OCI-LY3 (cell line): ENCODE measurements at regions not wholly inside any gene's neighbourhood (a gene's known extent, or its start where the extent isn't known, plus 50 kb on each side); places are given as distances from the start of the nearest gene placed in this dataset.
"Not testable (repeated sequence)": the region's sequence is repeated elsewhere in the genome, so short reads cannot be mapped to it uniquely, and the experiment has no call there.

Experiments
- H2AFZ ChIP-seq: fragments of 200-600, 300-600 bp; shearing (Covaris generic); 2 replicates; pipeline ENCODE4 v1.6.0; 2014; ENCODE audit warnings: antibody characterized with exemption, low read depth, low read length
- H3K27ac ChIP-seq: fragments of 200-600, 300-600 bp; sonication (generic); 2 replicates; pipeline ENCODE4 v1.5.1; 2014; ENCODE audit warnings: mild to moderate bottlenecking, low read length, moderate library complexity, mixed read lengths
- H3K27me3 ChIP-seq: fragments of 200-600, 300-600 bp; sonication (generic); 2 replicates; pipeline ENCODE4 v1.6.1; 2014; ENCODE audit warnings: low read depth, low read length, mixed read lengths
- H3K36me3 ChIP-seq: fragments of 200-600, 300-600 bp; sonication (generic); replicated peaks from 2 replicates; pipeline ENCODE3; 2014; ENCODE audit warnings: low read depth, low read length, mixed read lengths
- H3K4me1 ChIP-seq: fragments of 300-600, 200-600 bp; sonication (generic); 2 replicates; pipeline ENCODE4 v1.6.1; 2014; ENCODE audit warnings: low read length, mixed read lengths
- H3K4me2 ChIP-seq: fragments of 200-600, 300-600 bp; sonication (generic); 2 replicates; pipeline ENCODE4 v1.6.1; 2014; ENCODE audit warnings: low read length, mixed read lengths
- H3K4me3 ChIP-seq: fragments of 300-600, 200-600 bp; sonication (generic); 2 replicates; pipeline ENCODE4 v1.5.1; 2014; ENCODE audit warnings: antibody characterized with exemption, mild to moderate bottlenecking, low read length, moderate library complexity
- H3K79me2 ChIP-seq: fragments of 300-600, 200-600 bp; shearing (Covaris generic); 2 replicates; pipeline ENCODE4 v1.6.1; 2014; ENCODE audit warnings: mild to moderate bottlenecking, low read length, mixed read lengths
- H3K9ac ChIP-seq: fragments of 300-600, 200-600 bp; shearing (Covaris generic); 2 replicates; pipeline ENCODE4 v1.6.0; 2014; ENCODE audit warnings: mild to moderate bottlenecking, low read length, moderate library complexity
- H3K9me3 ChIP-seq: fragments of 200-600, 300-600 bp; shearing (Covaris generic); 2 replicates; pipeline ENCODE4 v1.6.1; 2014; ENCODE audit warnings: low read length, mixed read lengths; ENCODE audit not compliant: insufficient read depth
- H4K20me1 ChIP-seq: fragments of 200-600, 300-600 bp; sonication (generic); 2 replicates; pipeline ENCODE4 v1.6.1; 2016; ENCODE audit warnings: low read length, mixed read lengths; ENCODE audit not compliant: insufficient read depth
- CTCF ChIP-seq: fragments of 200-600, 300-600 bp; sonication (generic); IDR thresholded peaks from 2 replicates; pipeline ENCODE4 v1.5.1; 2014; ENCODE audit warnings: antibody characterized with exemption, low read length, low read depth
- EZH2phosphoT487 ChIP-seq: fragments of 200-600 bp; shearing (Covaris generic); IDR thresholded peaks from 2 replicates; pipeline ENCODE4 v1.6.1; 2018; ENCODE audit warnings: antibody characterized with exemption, mixed run types, low read depth

- H3K36me3 ChIP-seq, result no peaks in the 10 kb centered on the region
- TF ChIP-seq CTCF (no peak), EZH2phosphoT487 (no peak)
- no peaks in the 10 kb centered on the region for H3K9me3 ChIP-seq
- H3K9ac ChIP-seq, result no peak overlapping the region
- no peak overlapping the region for H3K4me2 ChIP-seq
- no peaks in the 10 kb centered on the region for H3K79me2 ChIP-seq
- no peaks in the 10 kb centered on the region for H4K20me1 ChIP-seq
- H2AFZ ChIP-seq, result no peak overlapping the region
- H3K27ac ChIP-seq, result no peak overlapping the region
- H3K4me1 ChIP-seq, result peaks cover 33% of the 10 kb centered on the region
- peaks cover 5% of the 10 kb centered on the region; the same call in 1 of the 2 replicates for H3K27me3 ChIP-seq
- H3K4me3 ChIP-seq, result no peak overlapping the region
Measured at GRCh38 chr1:37372711-37373110, 101.7 kb upstream of the ZC3H12A start.

- Histone ChIP-seq H2AFZ (no peak overlapping the region), H4K20me1 (no peaks in the 10 kb centered on the region), H3K27ac (no peak overlapping the region), H3K4me2 (no peak overlapping the region), H3K36me3 (no peaks in the 10 kb centered on the region), H3K79me2 (no peaks in the 10 kb centered on the region), H3K9ac (no peak overlapping the region), H3K27me3 (peaks cover 5% of the 10 kb centered on the region; the same call in 1 of the 2 replicates), H3K4me3 (no peak overlapping the region), H3K9me3 (no peaks in the 10 kb centered on the region), H3K4me1 (peaks cover 26% of the 10 kb centered on the region)
- TF ChIP-seq EZH2phosphoT487 (no peak), CTCF (no peak)
Measured at GRCh38 chr1:37373413-37373812, 101.0 kb upstream of the ZC3H12A start.

GRCh38 chr1:37380546-37380945 is 93.8 kb upstream of the ZC3H12A start:
- not testable (repeated sequence) for H3K4me2 ChIP-seq, H4K20me1 ChIP-seq, H3K27ac ChIP-seq, H3K36me3 ChIP-seq, H3K9me3 ChIP-seq, H3K9ac ChIP-seq, H3K27me3 ChIP-seq, H3K4me1 ChIP-seq, H3K79me2 ChIP-seq, H2AFZ ChIP-seq, H3K4me3 ChIP-seq

GRCh38 chr1:37387854-37388253 is 86.5 kb upstream of the ZC3H12A start:
- H2AFZ ChIP-seq, result no peak overlapping the region
- no peak for TF ChIP-seq EZH2phosphoT487
- TF ChIP-seq CTCF, result no peak

GRCh38 chr1:37389327-37389726 is 85.1 kb upstream of the ZC3H12A start:
- H3K79me2 ChIP-seq, result no peaks in the 10 kb centered on the region
- no peak overlapping the region for H3K4me3 ChIP-seq

More at GRCh38 chr1:37387854-37388253, 86.5 kb upstream of the ZC3H12A start:
- H3K9ac ChIP-seq, result no peak overlapping the region
- H3K36me3 ChIP-seq, result no peaks in the 10 kb centered on the region
- H3K4me1 ChIP-seq, result no peaks in the 10 kb centered on the region
- no peaks in the 10 kb centered on the region for H3K27me3 ChIP-seq
- no peak overlapping the region for H3K4me3 ChIP-seq
- no peak overlapping the region for H3K27ac ChIP-seq
- H4K20me1 ChIP-seq, result no peaks in the 10 kb centered on the region
- no peaks in the 10 kb centered on the region for H3K9me3 ChIP-seq
- H3K79me2 ChIP-seq, result no peaks in the 10 kb centered on the region
- H3K4me2 ChIP-seq, result no peak overlapping the region

More at GRCh38 chr1:37389327-37389726, 85.1 kb upstream of the ZC3H12A start:
- H3K9me3 ChIP-seq, result no peaks in the 10 kb centered on the region
- no peak overlapping the region for H3K4me2 ChIP-seq
- H2AFZ ChIP-seq, result no peak overlapping the region
- H4K20me1 ChIP-seq, result no peaks in the 10 kb centered on the region
- no peak overlapping the region for H3K9ac ChIP-seq
- TF ChIP-seq EZH2phosphoT487 (no peak), CTCF (no peak)
- peaks cover 12% of the 10 kb centered on the region for H3K27me3 ChIP-seq
- H3K27ac ChIP-seq, result no peak overlapping the region
- H3K4me1 ChIP-seq, result no peaks in the 10 kb centered on the region
- no peaks in the 10 kb centered on the region for H3K36me3 ChIP-seq
